ENCODE measurements at regions not wholly inside any gene's neighbourhood (a gene's known extent, or its start where the extent isn't known, plus 50 kb on each side); places are given as distances from the start of the nearest gene placed in this dataset.

DNA sequence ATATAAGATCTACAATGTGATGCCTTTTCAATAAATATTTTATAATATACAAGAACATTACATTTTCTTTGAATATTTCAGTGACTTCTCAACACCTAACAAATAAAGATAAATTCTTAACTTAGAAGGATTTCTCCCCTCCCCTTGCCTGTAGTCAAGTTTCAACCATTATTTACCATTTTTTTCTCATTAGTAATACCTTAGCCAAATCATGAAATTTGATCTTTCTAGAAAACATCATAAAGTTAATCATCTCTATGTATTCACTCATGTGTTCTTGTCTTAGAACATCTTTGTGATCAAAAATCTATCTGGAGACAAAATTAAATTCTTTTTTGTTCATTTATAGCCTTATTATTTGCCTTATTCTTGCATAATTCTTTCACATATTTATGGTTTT is 1201.8 kb upstream of the EPHA6 start:
- Mint-ChIP-seq H3K4me3 (no peak overlapping the region), H3K9me3 (peaks cover 10% of the 10 kb centered on the region), H3K27ac (no peak overlapping the region), H3K36me3 (ENCODE audit: low read depth) (no peaks in the 10 kb centered on the region), H3K4me1 (no peaks in the 10 kb centered on the region), H3K27me3 (no peaks in the 10 kb centered on the region)
- ChIA-PET CTCF (no interaction called here), POLR2A (no interaction called here)
- no peak for DNase-seq

DNA sequence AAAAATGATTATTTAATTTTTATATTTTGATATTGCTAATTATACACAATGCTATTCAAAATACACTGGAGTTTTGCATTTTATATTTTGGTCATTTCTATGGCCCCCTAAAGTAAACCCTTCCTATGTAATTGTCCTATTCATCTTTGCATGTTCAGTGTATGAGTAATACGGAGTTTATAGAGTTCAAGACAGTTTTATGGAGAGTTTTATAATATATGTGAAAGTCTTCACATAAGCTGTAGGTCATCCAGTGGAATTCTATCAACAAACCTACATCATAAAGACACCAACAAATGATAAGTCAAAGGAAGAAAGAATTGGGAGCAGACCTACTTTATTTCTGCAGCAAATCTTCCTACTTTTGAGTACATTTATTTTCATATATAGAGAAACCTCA is 1200.4 kb upstream of the EPHA6 start:
- H3K27me3 Mint-ChIP-seq: no peaks in the 10 kb centered on the region
- ChIA-PET POLR2A (no interaction called here), CTCF (no interaction called here)
- H3K4me1 Mint-ChIP-seq: no peaks in the 10 kb centered on the region
- no peak overlapping the region for H3K27ac Mint-ChIP-seq
- no peaks in the 10 kb centered on the region for H3K36me3 Mint-ChIP-seq (ENCODE audit: low read depth)
- DNase-seq: no peak
- H3K4me3 Mint-ChIP-seq: no peak overlapping the region
- peaks cover 3% of the 10 kb centered on the region for H3K9me3 Mint-ChIP-seq

DNA sequence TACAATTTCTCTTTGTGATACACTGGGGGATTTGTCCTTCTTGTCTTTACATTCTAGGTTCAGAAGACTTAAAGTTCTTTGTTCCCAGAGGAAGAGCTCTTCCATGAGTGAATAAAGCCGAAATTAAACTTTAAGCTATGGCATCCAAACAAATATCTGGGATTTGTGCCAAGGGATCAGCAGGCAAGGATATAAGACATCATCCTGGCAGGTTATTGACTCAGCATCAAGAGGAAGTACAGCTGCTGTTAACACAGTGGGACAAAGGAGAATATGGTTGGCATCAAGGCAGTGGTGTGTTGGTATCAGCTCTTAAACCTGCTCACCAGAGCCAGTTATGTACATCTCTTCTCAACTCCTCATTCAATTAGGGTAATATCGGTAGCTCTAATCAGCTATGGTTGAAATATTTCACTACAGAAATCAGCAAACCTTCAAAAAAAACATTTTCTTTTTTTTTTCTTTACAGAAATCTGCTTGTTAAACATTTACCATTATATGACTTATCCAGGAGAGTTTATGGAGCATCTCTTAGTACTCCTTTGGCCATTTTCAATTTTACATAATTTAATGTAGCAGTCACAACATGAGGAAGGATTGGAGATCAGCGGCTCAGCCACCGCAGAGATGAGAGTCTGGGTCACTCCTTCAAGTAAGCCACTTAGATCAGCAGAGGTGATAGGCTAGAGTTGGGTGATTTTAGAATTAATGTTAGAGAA is 1198.6 kb upstream of the EPHA6 start:
- no peak for DNase-seq
- Mint-ChIP-seq H3K27me3 (no peaks in the 10 kb centered on the region), H3K27ac (no peak overlapping the region), H3K4me3 (no peak overlapping the region), H3K9me3 (no peaks in the 10 kb centered on the region), H3K4me1 (no peaks in the 10 kb centered on the region), H3K36me3 (ENCODE audit: low read depth) (no peaks in the 10 kb centered on the region)
- ChIA-PET POLR2A (no interaction called here), CTCF (interaction anchor here (0.7 kb wide), 1 partner anchor 8 kb away, joined by 3 read pairs; no protein-coding TSS in a partner anchor)

DNA sequence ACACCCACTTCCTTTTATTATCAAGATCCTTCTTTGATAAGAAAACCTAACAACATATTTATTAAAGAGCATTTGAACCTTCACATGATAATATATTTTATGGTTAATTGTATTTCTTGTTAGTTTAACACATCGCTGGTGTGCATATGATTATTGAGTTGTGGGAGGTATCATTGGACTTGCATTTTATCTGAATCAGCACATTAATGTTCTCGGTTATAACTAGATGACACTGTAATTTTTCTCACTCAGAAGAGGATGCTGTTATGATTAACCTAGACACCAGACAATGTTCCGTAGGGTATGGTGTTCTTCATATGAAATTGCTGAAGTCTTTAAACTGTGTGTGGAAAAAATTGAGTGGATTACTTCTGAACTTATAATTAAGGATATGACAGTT is 1188.3 kb upstream of the EPHA6 start:
- CTCF ChIA-PET: no interaction called here
- Mint-ChIP-seq H3K4me1 (no peaks in the 10 kb centered on the region), H3K27ac (no peak overlapping the region), H3K4me3 (no peak overlapping the region), H3K36me3 (ENCODE audit: low read depth) (no peaks in the 10 kb centered on the region), H3K9me3 (no peaks in the 10 kb centered on the region), H3K27me3 (no peaks in the 10 kb centered on the region)
- DNase-seq: no peak
- POLR2A ChIA-PET: no interaction called here

DNA sequence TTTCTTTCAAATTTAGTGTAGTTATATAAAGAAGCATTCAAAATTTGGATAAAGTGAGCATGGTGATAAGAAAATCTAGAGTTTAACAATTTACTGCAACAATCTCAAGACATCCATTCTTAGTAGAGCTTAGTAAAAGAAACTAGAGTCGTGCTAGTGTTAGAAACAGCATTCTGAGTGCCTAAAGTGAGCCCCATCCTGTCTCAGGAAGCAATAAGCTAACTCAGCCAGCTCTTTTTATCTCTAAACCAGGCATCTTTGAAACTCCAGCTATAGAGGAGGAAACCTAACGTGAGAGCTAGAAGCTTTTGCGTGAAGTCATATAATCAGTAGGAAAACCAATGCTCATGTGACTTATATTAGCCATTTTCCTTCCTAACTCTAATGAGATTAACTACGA is 1187.1 kb upstream of the EPHA6 start:
- POLR2A ChIA-PET: no interaction called here
- H3K36me3 Mint-ChIP-seq (ENCODE audit: low read depth): no peaks in the 10 kb centered on the region
- no peaks in the 10 kb centered on the region for H3K9me3 Mint-ChIP-seq
- H3K4me1 Mint-ChIP-seq: no peaks in the 10 kb centered on the region
- H3K27ac Mint-ChIP-seq: no peak overlapping the region
- CTCF ChIA-PET: no interaction called here
- no peaks in the 10 kb centered on the region for H3K27me3 Mint-ChIP-seq
- no peak overlapping the region for H3K4me3 Mint-ChIP-seq
- DNase-seq: no peak

DNA sequence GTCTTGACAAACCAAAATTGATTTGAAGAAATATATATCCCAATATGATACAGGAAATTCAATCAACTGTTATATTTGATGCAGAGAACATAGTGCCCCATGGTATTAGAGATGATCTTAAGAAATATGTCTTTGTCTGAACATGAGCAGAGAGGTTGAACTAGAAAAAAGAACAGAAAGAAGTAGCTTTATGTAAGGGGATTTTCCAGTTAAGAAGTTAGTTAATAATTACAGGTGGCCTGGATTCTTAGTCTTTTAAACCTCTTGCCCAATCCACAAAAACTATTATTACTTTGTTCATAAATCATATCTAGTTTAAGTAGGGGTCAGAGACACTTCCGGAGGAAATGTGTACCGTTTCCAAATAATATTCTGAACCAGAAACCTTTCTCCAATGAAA is 1186.7 kb upstream of the EPHA6 start:
- Mint-ChIP-seq H3K27ac (no peak overlapping the region), H3K4me3 (no peak overlapping the region)
- POLR2A ChIA-PET: no interaction called here

DNA sequence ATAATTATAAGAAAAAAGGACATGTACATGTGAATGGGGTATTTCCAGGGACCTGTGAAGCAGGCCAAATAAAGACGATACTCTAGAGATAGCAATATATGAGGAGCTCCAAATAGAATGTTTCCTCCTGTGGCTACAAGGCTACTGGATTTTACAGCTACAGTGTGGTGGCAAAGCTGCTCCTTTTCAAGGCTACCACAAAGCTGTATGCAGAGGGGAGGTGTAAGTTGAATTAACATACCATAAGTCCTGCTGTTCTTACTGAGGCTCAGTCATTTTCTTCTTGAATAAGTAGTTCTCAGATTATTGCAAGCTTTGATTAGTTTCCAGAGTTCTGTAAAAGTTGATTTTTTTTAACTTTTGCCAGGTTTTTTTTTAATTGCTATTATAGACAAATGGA is 1184.6 kb upstream of the EPHA6 start:
- ChIA-PET POLR2A (no interaction called here), CTCF (no interaction called here)
- no peak overlapping the region for H3K27ac Mint-ChIP-seq
- H3K4me1 Mint-ChIP-seq: no peaks in the 10 kb centered on the region
- no peak for DNase-seq
- H3K36me3 Mint-ChIP-seq (ENCODE audit: low read depth): no peaks in the 10 kb centered on the region
- no peaks in the 10 kb centered on the region for H3K9me3 Mint-ChIP-seq
- no peaks in the 10 kb centered on the region for H3K27me3 Mint-ChIP-seq
- no peak overlapping the region for H3K4me3 Mint-ChIP-seq

More for the DNA sequence above, 1186.7 kb upstream of the EPHA6 start:
- DNase-seq: no peak
- Mint-ChIP-seq H3K9me3 (no peaks in the 10 kb centered on the region), H3K27me3 (no peaks in the 10 kb centered on the region), H3K36me3 (ENCODE audit: low read depth) (no peaks in the 10 kb centered on the region), H3K4me1 (no peaks in the 10 kb centered on the region)
- CTCF ChIA-PET: no interaction called here

DNA sequence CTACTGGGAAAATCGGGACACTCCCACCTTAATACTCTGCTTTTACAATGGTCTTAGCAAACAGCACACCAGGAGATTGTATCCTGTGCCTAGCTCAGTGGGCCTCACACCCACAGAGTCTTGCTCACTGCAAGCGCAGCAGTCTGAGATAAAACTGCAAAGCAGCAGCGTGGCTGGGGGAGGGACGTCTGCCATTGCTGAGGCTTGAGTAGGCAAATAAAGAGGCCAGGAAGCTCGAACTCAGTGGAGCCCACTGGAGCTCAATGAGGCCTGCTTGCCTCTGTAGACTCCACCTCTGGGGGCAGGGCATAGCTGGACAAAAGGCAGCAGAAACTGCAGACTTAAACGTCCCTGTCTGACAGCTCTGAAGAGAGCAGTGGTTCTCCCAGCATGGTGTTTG is 1169.1 kb upstream of the EPHA6 start:
- H3K9me3 Mint-ChIP-seq: peaks cover 20% of the 10 kb centered on the region
- H3K27me3 Mint-ChIP-seq: no peaks in the 10 kb centered on the region
- no peak for DNase-seq
- POLR2A ChIA-PET: no interaction called here
- H3K36me3 Mint-ChIP-seq (ENCODE audit: low read depth): no peaks in the 10 kb centered on the region
- no peak overlapping the region for H3K27ac Mint-ChIP-seq
- CTCF ChIA-PET: no interaction called here
- no peaks in the 10 kb centered on the region for H3K4me1 Mint-ChIP-seq
- no peak overlapping the region for H3K4me3 Mint-ChIP-seq

DNA sequence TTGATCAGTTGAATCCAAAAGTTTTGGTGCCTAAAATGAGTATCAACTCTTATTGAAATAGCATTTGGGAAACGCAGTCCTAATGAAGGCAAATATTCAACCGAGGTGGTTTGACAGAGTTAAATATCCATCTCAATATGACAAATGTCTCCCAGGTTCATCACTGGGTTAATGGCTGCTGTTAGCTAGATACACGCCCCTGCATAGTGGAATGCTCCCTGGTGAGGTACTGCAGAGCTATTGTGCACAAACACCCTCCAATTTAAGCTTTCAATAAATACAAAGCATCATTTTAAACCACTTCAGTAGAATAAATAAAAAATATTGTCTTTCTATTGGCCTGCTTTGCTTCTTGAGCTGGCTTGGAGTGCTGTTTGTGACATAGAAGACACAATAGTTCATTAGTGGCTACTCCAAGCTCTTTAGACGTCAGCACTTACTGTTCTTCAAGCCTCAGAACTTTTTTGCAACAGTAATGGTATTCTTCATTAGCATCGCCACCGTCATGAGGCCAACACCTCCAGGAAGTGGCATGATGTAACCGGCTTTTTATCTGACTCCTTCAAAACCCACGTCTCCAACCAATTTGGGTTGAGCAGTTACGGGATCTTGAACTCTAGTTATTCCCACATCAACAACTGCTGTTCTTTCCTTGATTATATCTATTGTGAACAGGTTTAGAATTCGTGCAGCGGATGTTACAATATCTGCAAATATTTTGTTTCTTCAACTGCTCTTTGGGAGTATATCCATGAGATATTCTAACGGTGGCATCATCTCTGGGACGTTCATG is 1159.6 kb upstream of the EPHA6 start:
- H3K4me3 Mint-ChIP-seq: no peak overlapping the region
- no peak for DNase-seq
- H3K4me1 Mint-ChIP-seq: no peaks in the 10 kb centered on the region
- H3K36me3 Mint-ChIP-seq (ENCODE audit: low read depth): no peaks in the 10 kb centered on the region
- POLR2A ChIA-PET: no interaction called here
- no peak overlapping the region for H3K27ac Mint-ChIP-seq
- H3K9me3 Mint-ChIP-seq: peaks cover 8% of the 10 kb centered on the region
- CTCF ChIA-PET: no interaction called here
- no peaks in the 10 kb centered on the region for H3K27me3 Mint-ChIP-seq

DNA sequence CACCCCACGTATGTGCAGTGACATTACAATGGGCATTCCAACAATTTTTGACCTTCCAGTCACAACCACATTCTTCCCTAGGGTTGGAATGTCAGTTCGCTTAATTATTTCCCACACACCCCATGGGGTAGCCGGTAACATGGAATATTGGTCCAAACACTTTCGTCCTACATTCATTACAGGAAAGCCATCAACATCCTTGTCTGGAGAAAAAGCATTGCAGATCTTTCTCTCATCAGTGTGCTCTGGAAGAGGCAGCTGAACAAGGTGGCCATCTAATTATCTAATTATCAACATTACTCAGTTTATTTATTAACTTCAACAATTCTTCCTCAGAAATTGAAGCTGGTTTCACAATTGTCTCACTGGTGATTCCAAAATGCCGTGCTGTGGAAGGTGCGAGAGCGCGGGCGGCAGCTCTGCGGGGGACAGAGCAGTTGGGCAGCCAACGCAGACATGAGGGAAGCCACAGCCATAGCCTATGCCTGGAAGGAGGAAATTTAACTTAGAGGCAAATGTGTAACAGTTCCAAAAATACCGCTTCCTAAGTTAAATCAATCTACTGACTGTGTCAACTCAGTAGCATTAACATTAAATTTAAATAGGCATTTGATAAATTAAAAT is 1158.9 kb upstream of the EPHA6 start:
- no peaks in the 10 kb centered on the region for H3K27me3 Mint-ChIP-seq
- POLR2A ChIA-PET: no interaction called here
- DNase-seq: no peak
- H3K27ac Mint-ChIP-seq: no peak overlapping the region
- no peaks in the 10 kb centered on the region for H3K36me3 Mint-ChIP-seq (ENCODE audit: low read depth)
- peaks cover 5% of the 10 kb centered on the region for H3K9me3 Mint-ChIP-seq
- CTCF ChIA-PET: no interaction called here
- H3K4me3 Mint-ChIP-seq: no peak overlapping the region
- H3K4me1 Mint-ChIP-seq: no peaks in the 10 kb centered on the region

DNA sequence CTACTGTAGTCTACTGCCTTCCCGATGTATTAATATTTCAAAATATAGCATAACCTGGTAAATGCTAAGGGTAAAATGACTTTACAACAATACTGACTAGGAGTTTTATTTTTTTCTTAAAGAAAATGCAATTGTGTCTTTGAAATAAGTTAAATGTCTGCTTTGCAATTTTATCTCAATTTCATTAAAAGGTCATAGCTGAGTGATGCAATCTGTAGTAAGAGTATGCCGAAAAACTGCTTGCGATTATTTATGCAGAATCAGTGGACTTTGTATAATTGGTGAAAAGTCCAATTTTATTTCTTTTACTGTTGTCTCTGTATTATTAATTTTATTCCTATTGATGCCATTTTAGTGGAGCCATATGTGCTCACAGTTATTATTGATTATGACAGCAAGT is 1143.6 kb upstream of the EPHA6 start:
- ChIA-PET POLR2A (no interaction called here), CTCF (no interaction called here)
- H3K4me3 Mint-ChIP-seq: no peak overlapping the region
- no peaks in the 10 kb centered on the region for H3K4me1 Mint-ChIP-seq
- H3K36me3 Mint-ChIP-seq (ENCODE audit: low read depth): no peaks in the 10 kb centered on the region
- no peaks in the 10 kb centered on the region for H3K27me3 Mint-ChIP-seq
- no peak overlapping the region for H3K27ac Mint-ChIP-seq
- DNase-seq: no peak
- no peaks in the 10 kb centered on the region for H3K9me3 Mint-ChIP-seq

DNA sequence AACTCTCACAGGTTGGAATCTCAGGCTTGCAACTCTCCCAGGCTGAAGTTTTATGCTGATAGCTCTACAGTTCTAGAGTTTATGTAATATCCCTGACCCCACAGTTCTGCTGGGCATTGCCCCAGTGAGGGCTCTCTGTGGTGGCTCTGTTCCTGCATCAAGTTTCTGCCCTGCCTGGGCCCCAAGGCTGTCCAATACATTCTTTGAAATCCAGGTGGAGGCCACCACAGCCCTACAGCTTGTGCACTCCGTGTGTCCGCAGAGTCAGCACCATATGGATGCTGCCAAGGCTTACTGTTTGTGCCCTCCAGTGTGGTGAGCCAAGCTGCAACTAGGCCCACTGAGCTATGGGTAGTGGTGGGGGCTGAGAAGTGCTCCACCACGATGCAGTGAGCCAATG is 1141.2 kb upstream of the EPHA6 start:
- Mint-ChIP-seq H3K9me3 (peaks cover under 1% of the 10 kb centered on the region), H3K36me3 (ENCODE audit: low read depth) (no peaks in the 10 kb centered on the region), H3K4me1 (no peaks in the 10 kb centered on the region), H3K27ac (no peak overlapping the region), H3K4me3 (no peak overlapping the region), H3K27me3 (no peaks in the 10 kb centered on the region)
- DNase-seq: no peak
- ChIA-PET POLR2A (no interaction called here), CTCF (no interaction called here)

DNA sequence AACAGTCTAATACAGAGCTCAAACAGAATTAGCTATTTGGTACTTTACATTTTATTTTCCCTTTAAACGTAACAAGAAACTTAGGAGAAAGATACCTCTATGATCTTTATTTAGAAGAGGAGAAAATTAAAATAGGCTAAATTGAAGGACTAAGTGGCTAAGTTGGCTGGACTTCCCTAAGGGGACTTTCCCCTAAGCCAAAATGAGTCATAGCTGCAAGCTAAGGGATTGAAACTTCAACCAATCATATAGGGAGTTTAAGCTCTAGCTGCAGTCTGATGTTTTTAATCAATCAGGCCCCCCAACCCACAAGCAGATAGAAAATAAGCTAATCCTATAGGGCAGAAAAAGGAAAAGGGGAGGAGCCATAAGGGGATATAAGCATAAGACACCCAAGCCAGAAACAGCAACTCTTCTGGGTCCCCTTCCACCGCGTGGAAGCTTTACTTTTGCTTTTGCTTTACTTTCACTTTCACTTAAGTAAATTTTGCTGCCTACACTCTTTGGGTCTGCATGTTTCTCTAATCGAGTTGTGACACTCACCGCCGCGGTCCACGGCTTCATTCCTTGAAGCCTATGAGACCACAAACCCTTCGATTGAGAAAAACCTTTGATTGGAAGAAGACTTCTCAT is 1108.5 kb upstream of the EPHA6 start:
- POLR2A ChIA-PET: no interaction called here
- peak overlapping the region; percentile 9 for H3K4me3 Mint-ChIP-seq

More for the DNA sequence above, 1108.5 kb upstream of the EPHA6 start:
- Mint-ChIP-seq H3K4me1 (peaks cover 3% of the 10 kb centered on the region), H3K27ac (peak overlapping the region; percentile 32), H3K36me3 (ENCODE audit: low read depth) (no peaks in the 10 kb centered on the region), H3K9me3 (peaks cover 4% of the 10 kb centered on the region), H3K27me3 (no peaks in the 10 kb centered on the region)
- CTCF ChIA-PET: no interaction called here
- peak; percentile 11 for DNase-seq

Measured in activated CD4-positive, alpha-beta T cell treated with anti-CD3 and anti-CD28 coated beads, Interleukin-2, amount 10 ng/mL, durations not matched to agents 7 days and 5 days (primary cell).